Neural progenitor cell (in vitro differentiated cells): ENCODE measurements at regions not wholly inside any gene's neighbourhood (a gene's known extent, or its start where the extent isn't known, plus 50 kb on each side); places are given as distances from the start of the nearest gene placed in this dataset.

ENCODE experiments used
- EZH2phosphoT487 ChIP-seq: fragments of 200-600 bp; sonication (generic); IDR thresholded peaks from 2 replicates; pipeline ENCODE4 v1.6.1; 2017; ENCODE audit warnings: antibody characterized with exemption
- TF ChIP-seq, protein P1 (sequence below): fragments of 200-600 bp; sonication (generic); IDR thresholded peaks from 2 replicates; pipeline ENCODE4 v1.5.1; 2017; ENCODE audit warnings: antibody characterized with exemption, mild to moderate bottlenecking

DNA sequence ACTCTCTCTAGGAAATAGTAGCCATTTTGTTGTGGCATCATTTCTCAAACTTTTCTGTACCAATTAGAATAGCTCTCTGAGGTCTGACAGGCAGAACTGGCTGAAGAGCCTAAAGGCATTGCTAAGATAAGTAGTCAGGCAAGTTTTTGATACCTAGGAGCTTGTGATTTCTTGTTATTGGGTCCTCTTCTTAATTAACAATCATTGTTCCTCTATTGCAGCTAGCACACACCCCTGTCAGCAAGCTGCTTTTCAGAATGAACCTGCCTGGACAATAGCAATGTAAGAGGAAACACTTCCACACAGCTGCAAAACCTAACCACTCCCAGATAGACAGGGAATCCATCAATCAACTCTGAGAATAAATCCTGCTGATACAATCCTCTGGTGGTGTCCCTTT, 403.9 kb upstream of the TBL1XR1 start:
- TF ChIP-seq, protein P1, sequence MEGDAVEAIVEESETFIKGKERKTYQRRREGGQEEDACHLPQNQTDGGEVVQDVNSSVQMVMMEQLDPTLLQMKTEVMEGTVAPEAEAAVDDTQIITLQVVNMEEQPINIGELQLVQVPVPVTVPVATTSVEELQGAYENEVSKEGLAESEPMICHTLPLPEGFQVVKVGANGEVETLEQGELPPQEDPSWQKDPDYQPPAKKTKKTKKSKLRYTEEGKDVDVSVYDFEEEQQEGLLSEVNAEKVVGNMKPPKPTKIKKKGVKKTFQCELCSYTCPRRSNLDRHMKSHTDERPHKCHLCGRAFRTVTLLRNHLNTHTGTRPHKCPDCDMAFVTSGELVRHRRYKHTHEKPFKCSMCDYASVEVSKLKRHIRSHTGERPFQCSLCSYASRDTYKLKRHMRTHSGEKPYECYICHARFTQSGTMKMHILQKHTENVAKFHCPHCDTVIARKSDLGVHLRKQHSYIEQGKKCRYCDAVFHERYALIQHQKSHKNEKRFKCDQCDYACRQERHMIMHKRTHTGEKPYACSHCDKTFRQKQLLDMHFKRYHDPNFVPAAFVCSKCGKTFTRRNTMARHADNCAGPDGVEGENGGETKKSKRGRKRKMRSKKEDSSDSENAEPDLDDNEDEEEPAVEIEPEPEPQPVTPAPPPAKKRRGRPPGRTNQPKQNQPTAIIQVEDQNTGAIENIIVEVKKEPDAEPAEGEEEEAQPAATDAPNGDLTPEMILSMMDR, result no peak
- TF ChIP-seq EZH2phosphoT487, result no peak
